Gastroesophageal sphincter (tissue), 4 donors: ENCODE measurements at regions not wholly inside any gene's neighbourhood (a gene's known extent, or its start where the extent isn't known, plus 50 kb on each side); places are given as distances from the start of the nearest gene placed in this dataset.

ENCODE experiments used
- ATAC-seq: fragments of 150-250 bp; one replicate; pipeline ENCODE4 v1.9.1; 2016; ENCODE audit warnings: mild to moderate bottlenecking, moderate library complexity
- H3K27ac ChIP-seq, 4 donors: fragments of 200-600 bp; sonication (generic) in 3 of 4; 1 replicate in 3 of 4; 2 replicates in 1 of 4; pipeline ENCODE4 v1.5.1; 2016 to 2019
- H3K27me3 ChIP-seq: fragments of 200-600 bp; sonication (generic); one replicate; pipeline ENCODE4 v1.5.1; 2019
- H3K36me3 ChIP-seq, 2 donors: fragments of 200-600 bp; sonication (generic); one replicate each; pipeline ENCODE4 v1.5.1; 2019; ENCODE audit warnings: control low read depth in 1 of 2
- H3K4me1 ChIP-seq, 3 donors: fragments of 200-600 bp; sonication (generic); 1 replicate in 2 of 3; 2 replicates in 1 of 3; pipeline ENCODE4 v1.5.1; 2016 to 2019; ENCODE audit warnings: control low read depth in 2 of 3
- H3K4me3 ChIP-seq, 2 donors: fragments of 200-600 bp; sonication (generic); one replicate each; pipeline ENCODE4 v1.5.1; 2019; ENCODE audit warnings: mild to moderate bottlenecking in 1 of 2, moderate library complexity in 1 of 2
- H3K9me3 ChIP-seq, 3 donors: fragments of 200-600 bp; sonication (generic); one replicate each; pipeline ENCODE4 v1.5.1; 2017 to 2019; ENCODE audit warnings: control low read depth in 2 of 3
- EP300 ChIP-seq: sonication (generic); formaldehyde crosslinking; IDR thresholded peaks from one replicate; pipeline ENCODE4 v1.6.1; 2017; ENCODE audit warnings: antibody characterized with exemption, mild to moderate bottlenecking
- POLR2A ChIP-seq, 2 donors: fragments of 450-650 bp; IDR thresholded peaks; one replicate each; pipeline ENCODE4 v1.6.1; 2017; ENCODE audit warnings: antibody characterized with exemption in 2 of 2, mild to moderate bottlenecking in 2 of 2, moderate library complexity in 1 of 2
- POLR2AphosphoS5 ChIP-seq: sonication (generic); formaldehyde crosslinking; IDR thresholded peaks from one replicate; pipeline ENCODE4 v1.6.1; 2017; ENCODE audit warnings: antibody characterized with exemption
- WGBS, 2 donors: methylation state at CpG; one replicate each; pipeline ENCODE4 v1.1.5; 2018; ENCODE audit warnings: low coverage in 1 of 2; 5-methylcytosine and 5-hydroxymethylcytosine counted together
- TF ChIP-seq, protein P1 (sequence below), 4 experiments: fragments of 200-600 bp in 2 of 4; fragments of 450-650 bp in 2 of 4; sonication (generic) in 1 of 4; IDR thresholded peaks; one replicate each; pipeline ENCODE4 v1.5.1; 2017 to 2019; ENCODE audit warnings: antibody characterized with exemption in 4 of 4, mild to moderate bottlenecking in 2 of 4, moderate library complexity in 2 of 4

GRCh38 chr15:97566961-97567360, 393.5 kb upstream of the ARRDC4 start:
- peaks cover 0 to 11% (median 0%) of the 10 kb centered on the region in 3 donors for H3K9me3 ChIP-seq
- H3K4me1 ChIP-seq = no peaks in the 10 kb centered on the region
- H3K27ac ChIP-seq = no peak overlapping the region
- H3K4me3 ChIP-seq = no peak overlapping the region
- ATAC-seq = peak; percentile 28
- TF ChIP-seq EP300 (no peak), POLR2AphosphoS5 (no peak), POLR2A (IDR thresholded peaks at IDR 0.05) (no peak)
- TF ChIP-seq, protein P1, sequence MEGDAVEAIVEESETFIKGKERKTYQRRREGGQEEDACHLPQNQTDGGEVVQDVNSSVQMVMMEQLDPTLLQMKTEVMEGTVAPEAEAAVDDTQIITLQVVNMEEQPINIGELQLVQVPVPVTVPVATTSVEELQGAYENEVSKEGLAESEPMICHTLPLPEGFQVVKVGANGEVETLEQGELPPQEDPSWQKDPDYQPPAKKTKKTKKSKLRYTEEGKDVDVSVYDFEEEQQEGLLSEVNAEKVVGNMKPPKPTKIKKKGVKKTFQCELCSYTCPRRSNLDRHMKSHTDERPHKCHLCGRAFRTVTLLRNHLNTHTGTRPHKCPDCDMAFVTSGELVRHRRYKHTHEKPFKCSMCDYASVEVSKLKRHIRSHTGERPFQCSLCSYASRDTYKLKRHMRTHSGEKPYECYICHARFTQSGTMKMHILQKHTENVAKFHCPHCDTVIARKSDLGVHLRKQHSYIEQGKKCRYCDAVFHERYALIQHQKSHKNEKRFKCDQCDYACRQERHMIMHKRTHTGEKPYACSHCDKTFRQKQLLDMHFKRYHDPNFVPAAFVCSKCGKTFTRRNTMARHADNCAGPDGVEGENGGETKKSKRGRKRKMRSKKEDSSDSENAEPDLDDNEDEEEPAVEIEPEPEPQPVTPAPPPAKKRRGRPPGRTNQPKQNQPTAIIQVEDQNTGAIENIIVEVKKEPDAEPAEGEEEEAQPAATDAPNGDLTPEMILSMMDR (IDR thresholded peaks at IDR 0.05) = no peak
- no peaks in the 10 kb centered on the region for H3K36me3 ChIP-seq
- no peaks in the 10 kb centered on the region for H3K27me3 ChIP-seq

GRCh38 chr15:97567411-97567810, 393.1 kb upstream of the ARRDC4 start:
- no peaks in the 10 kb centered on the region for H3K27me3 ChIP-seq
- no peak overlapping the region for H3K27ac ChIP-seq
- no peak for TF ChIP-seq POLR2A (IDR thresholded peaks at IDR 0.05)
- TF ChIP-seq EP300 = no peak
- TF ChIP-seq, protein P1 (IDR thresholded peaks at IDR 0.05) = no peak
- TF ChIP-seq POLR2AphosphoS5 = no peak
- 33 to 82% methylated on average over 1 of the region's 1 CpG for WGBS, 2 donors
- no peak for ATAC-seq
- peaks cover 0 to 11% (median 0%) of the 10 kb centered on the region in 3 donors for H3K9me3 ChIP-seq
- no peaks in the 10 kb centered on the region for H3K4me1 ChIP-seq
- no peak overlapping the region for H3K4me3 ChIP-seq
- H3K36me3 ChIP-seq = no peaks in the 10 kb centered on the region

- Histone ChIP-seq H3K9me3 (no peaks in the 10 kb centered on the region), H3K27ac (no peak overlapping the region), H3K27me3 (no peaks in the 10 kb centered on the region), H3K4me1 (no peaks in the 10 kb centered on the region), H3K4me3 (no peak overlapping the region), H3K36me3 (no peaks in the 10 kb centered on the region)
- WGBS, 2 donors = 67 to 78% methylated on average over 5 of the region's 5 CpGs
- ATAC-seq = no peak
- no peak for TF ChIP-seq POLR2A (IDR thresholded peaks at IDR 0.05)
- TF ChIP-seq EP300 = no peak
- no peak for TF ChIP-seq POLR2AphosphoS5
- TF ChIP-seq, protein P1 (IDR thresholded peaks at IDR 0.05) = no peak
Observed at GRCh38 chr15:97576929-97577645, 383.4 kb upstream of the ARRDC4 start.

- no peak for ATAC-seq
- Histone ChIP-seq H3K36me3 (no peaks in the 10 kb centered on the region), H3K27me3 (no peaks in the 10 kb centered on the region), H3K4me1 (no peaks in the 10 kb centered on the region), H3K9me3 (no peaks in the 10 kb centered on the region), H3K4me3 (no peak overlapping the region), H3K27ac (no peak overlapping the region)
- TF ChIP-seq EP300 (no peak), POLR2AphosphoS5 (no peak), POLR2A (IDR thresholded peaks at IDR 0.05) (no peak)
- TF ChIP-seq, protein P1 (IDR thresholded peaks at IDR 0.05) = no peak
- WGBS, 2 donors = 80 to 100% methylated on average over 1 to 2 of the region's 10 CpGs
Observed at GRCh38 chr15:97585408-97585807, 375.1 kb upstream of the ARRDC4 start.

GRCh38 chr15:97592778-97593177, 367.7 kb upstream of the ARRDC4 start:
- H3K36me3 ChIP-seq = no peaks in the 10 kb centered on the region
- TF ChIP-seq, protein P1 (IDR thresholded peaks at IDR 0.05) = no peak
- TF ChIP-seq POLR2AphosphoS5 (no peak), EP300 (no peak), POLR2A (IDR thresholded peaks at IDR 0.05) (no peak)
- H3K9me3 ChIP-seq = no peaks in the 10 kb centered on the region
- 73 to 86% methylated on average over 3 to 4 of the region's 4 CpGs for WGBS, 2 donors
- no peak overlapping the region for H3K4me3 ChIP-seq
- H3K27me3 ChIP-seq = no peaks in the 10 kb centered on the region
- H3K4me1 ChIP-seq = no peaks in the 10 kb centered on the region
- ATAC-seq = no peak
- no peak overlapping the region for H3K27ac ChIP-seq
